NCI-H1105 (cell line): ENCODE measurements at regions not wholly inside any gene's neighbourhood (a gene's known extent, or its start where the extent isn't known, plus 50 kb on each side); places are given as distances from the start of the nearest gene placed in this dataset.
A peak's percentile ranks its signal among the peaks of the same experiment; 100 is the strongest.
"Not testable (repeated sequence)": the region's sequence is repeated elsewhere in the genome, so short reads cannot be mapped to it uniquely, and the experiment has no call there.

Experiments
- DNase-seq: peaks from one replicate; lab custom pipeline; 2025; lab: John Stamatoyannopoulos, UW

DNA sequence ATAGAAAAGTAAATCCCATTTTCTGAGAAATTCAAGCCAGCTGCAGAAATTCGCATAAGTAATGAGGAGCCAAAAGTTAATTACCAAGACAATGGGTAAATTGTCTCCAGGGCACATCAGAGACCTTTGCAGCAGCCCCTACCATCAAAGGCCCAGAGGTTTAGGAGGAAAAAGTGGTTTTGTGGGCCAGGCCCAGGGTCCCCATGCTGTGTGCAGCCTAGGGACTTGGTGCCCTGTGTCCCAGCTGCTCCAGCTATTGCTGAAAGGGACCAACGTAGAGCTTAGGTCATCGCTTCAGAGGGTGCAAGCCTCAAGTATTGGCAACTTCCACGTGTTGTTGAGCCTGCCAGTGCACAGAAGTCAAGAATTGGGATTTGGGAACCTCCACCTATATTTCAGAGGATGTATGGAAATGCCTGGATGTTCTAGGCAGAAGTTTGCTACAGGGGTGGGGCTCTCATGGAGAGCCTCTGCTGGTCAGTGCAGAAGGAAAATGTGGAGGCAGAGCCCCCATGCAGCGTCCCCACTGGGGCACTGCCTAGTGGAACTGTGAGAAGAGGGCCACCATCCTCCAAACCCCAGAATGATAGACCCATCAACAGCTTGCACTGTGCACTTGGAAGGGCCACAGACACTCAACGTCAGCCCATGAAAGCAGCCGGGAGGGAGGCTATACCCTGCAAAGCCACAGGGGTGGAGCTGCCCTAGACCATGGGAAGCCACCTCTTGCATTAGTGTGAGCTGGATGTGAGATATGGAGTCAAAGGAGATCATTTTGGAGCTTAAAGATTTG lies 731.3 kb upstream of the GRAMD2B start:
- not testable (repeated sequence) for DNase-seq

DNA sequence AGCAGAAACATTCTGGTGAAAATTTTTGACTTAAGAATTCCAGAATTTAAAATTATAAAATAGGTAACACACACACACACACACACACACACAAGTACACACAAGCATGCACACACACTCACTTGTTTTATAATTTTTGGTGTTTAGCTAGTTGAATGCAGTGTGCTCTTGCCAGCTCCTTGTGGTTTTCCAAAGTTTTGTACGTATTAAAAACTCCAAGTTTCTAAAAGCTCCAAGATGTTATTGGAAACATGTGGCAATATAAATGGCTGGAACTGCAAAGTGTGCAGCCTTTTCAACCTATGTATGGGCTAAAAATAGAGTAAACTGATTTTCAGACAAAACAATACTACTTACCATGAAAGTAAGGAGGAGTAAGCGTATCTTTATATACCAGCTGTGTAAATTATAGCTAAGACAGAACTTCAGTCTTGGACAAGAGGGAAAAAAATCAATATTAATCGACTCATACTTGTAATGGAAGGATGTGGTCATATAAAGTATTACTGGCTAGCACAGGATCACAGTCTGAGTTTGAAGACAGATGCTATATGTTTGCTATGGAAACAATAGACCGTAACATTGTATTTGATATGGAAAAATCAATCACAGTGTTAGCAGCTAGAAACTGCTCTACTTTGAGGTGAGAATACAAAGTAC lies 727.1 kb upstream of the GRAMD2B start:
- DNase-seq: no peak

DNA sequence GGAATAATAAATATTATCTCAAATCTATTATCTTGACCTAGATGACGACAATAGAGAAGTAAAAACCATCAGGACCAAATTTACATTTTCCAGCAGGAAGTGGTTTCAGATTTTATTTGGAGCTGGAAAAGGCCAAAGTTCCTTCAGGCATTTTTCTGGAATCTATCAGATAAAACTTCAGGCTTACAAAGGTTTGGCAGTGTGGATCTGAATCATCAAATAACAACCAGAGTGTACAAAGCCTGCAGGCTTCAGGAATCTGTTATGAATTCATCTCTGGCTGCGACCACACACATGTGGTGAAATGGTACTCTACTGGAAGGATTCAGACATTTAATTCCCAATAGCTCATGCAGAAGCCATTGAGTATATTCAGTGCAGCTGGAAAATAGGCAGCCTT lies 726.4 kb upstream of the GRAMD2B start:
- no peak for DNase-seq

DNA sequence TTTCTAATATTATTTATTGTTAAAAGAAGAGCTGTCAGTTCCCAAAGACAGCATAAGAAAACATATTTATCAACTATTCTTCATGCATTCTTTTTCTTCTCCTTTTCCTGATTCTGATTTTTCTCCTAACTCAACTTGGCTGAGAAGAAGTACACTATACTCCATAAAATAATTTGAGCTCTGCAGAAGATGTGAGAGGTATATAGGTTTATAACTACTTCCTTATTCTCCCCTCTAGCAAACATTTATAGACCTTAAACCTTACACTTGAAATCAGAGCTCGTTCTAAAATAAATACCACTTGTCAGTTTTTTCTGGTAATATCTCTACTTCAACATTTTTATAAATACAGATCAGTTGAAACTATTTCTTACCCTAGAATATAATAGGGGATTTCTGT lies 724.8 kb upstream of the GRAMD2B start:
- DNase-seq: no peak

DNA sequence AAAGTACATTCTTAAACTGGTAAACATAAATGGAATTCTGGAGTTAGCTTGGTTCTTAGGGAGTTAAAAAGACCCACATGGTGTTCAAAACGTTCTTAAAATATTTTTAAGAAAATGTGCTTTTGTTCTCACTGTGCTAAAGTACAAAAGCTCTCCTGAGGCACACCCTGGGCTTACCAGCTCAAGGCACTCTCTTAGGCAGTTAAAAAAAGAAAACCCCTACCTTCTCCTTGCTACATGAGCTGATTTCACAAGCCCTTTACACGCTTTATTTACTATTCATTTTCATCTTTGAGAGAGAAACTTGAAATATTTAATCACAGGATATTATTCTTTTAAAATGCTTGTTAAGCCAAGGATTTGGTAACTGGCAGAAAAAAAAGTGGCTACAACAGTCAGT lies 723.3 kb upstream of the GRAMD2B start:
- DNase-seq: no peak

DNA sequence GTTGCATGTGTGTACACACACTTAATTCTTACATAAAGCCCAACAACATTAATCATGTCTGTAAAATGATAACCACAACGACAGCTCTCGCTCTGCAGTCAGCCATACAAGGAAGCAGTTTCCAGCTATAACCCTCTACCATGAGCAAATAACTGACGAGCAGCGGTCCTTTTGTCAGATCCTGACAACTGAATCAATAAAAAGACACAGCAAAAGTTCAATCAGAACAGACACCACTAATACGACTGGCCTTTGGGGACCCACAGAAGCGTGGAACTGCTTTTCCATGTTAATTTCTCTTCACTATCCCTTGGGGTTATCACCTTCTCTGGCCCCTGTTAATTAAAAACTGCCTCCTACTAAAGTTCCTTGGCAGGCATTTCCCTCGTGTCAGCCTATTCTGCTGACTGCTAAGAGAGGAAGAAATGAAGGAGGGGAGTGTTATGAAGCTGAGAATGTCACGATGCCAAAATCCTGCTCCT lies 722.8 kb upstream of the GRAMD2B start:
- DNase-seq: no peak

DNA sequence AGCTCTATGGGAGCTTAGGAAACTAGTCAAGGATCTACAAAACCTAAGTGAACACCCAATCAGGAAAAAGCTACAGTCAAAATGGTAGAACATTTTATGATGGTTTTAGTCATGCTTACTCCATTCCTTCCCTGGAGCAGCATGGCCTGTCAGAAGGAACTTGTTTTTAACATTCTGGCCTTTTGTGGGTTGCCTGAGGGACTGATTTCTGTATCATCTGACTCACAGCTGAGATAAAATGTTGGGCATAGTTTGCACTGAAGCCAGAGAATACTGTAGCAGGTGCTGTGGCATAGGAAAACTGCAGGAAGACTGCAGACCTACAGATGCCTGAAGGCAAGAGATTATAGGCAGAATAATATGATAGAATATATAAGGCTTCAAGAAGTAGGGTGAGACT lies 719.6 kb upstream of the GRAMD2B start:
- DNase-seq: no peak

DNA sequence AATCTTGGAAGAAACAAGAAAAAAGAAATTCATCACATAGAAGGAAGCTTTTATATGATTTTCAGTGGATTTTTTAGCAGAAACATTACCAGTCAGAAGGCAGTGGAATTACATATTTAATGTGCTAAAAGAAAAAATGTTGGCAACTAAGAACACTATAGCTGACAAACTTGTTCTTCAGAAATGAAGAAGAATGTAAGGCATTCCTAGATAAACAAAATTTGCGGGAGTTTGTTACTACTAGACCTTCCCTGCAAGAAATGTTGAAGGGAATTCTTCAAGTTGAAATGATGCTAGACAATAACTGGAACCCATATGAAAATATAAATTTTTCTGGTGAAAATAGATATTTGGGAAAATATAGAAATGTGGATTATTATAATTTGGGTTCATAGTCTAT lies 718.3 kb upstream of the GRAMD2B start:
- no peak for DNase-seq

DNA sequence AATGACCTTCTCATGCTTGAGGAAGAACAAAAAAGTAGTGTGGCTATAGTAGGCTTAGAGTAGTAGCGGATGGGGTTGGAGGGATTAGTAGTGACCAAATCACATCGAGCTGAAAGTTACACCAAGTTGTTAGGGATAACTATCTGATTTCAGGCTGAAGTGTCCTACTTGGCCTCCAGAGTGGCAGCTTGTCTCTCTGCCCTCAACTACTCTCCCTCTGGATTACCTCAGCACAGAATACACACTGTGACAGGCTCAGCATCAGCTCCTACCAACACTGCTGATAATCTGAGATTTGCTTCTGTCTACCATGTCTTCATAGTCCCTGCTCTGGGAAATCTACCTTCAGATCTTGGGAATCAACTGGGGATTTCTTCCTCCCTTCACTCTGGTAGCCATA lies 714.6 kb upstream of the GRAMD2B start:
- no peak for DNase-seq

DNA sequence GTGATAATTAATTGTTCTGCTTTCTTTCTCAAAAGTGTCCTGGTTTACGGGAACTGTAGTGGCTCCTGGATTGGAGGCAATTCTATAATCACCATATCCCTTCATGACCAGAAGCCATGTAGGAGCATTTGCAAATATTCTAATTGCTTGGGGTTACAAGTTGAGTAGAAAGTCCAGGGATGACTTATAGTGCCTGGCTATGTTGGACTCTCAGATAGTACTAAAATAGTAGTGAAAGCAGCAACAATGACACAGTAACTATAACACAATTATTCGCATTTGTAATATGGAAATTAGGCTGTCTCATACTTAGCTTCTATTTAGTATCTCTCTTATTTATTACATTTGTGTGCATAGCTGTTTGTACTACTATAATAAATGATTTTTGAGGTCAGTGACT lies 712.5 kb upstream of the GRAMD2B start:
- DNase-seq: no peak

DNA sequence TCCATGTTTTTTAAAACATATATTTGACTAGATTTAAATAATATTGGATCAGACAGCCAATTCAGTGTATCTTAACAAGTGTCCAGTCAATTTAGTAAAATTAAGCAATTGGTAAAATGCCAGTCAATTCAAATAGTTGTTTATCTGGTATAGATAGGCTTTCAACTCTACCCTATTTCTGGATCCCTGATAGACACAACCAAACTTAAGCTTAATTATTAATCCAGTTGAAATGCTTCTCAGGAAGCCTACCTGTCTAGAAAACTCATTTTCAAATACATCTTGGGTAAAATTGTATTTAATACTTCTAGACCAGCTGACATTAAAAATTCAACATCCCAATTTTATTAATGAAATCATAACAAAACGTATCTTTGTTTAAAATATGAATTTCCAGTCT lies 710.8 kb upstream of the GRAMD2B start:
- DNase-seq: no peak

DNA sequence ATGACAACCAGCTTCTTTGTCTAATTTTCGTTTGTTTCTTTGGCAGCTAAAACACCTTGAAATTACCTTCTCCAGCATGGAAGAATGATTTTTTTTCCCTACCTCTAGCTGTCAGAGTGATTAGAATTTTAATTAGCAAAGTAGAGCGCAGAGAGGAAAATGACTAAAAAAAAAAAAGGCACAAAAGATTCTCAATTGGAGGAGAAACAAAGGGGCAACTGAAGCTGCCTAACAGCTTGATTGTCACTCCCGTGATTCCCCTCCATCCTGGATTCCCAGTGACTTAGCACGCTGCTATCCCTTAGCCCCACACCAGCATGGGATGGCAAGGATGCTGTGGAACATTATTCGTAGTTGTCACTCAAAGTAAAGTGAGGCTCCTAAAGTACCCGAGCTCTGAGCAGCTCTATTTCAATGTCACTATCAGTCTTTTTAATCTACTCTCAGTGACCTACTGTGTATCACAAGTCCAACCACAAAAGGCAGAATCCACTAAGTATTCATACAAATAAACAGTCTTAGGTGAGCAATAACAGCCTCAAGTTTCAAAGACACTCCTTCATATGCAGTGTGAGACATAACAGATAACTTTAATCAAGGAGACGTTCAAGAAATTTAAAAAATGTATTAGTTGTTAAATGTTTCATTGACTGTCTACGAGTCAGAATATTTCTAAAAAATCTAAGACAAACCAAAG lies 710.0 kb upstream of the GRAMD2B start:
- DNase-seq: no peak

DNA sequence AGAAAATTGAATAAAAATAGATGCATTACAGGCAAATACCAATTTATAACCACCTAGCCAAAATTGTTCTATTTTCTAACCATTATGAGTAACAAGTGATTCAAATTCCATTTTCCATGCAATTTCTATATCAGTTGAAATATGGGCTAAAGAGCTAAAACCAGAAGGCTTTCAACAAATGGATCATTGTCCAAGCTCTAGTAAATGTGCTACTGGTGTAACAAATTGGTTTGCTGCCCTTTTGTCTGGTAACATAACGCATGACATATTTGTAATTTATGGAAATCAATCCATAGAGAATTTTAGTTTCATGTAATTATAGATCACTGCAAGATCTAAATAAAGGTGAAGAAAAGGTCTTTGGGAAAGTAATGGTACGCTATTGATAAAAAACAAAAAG lies 708.0 kb upstream of the GRAMD2B start:
- DNase-seq: no peak

DNA sequence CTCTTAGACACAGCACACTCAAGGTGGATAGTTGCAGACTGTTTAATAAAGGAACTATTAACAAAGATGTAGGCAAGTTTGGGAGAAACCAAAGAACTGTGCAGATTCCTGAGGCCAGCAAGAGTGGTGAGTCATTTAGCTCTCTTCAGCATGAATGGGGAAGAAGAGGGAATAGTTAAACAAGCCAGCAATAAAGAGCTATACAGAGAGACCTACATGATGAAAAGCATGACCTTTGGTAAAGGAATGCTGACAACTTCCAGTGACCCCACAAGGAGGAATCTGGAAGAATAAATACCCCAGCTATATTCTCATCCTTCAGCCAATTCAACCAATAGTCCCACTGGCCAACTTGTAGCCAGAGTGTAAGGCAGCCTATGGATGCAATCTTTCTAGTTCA lies 706.0 kb upstream of the GRAMD2B start:
- no peak for DNase-seq

DNA sequence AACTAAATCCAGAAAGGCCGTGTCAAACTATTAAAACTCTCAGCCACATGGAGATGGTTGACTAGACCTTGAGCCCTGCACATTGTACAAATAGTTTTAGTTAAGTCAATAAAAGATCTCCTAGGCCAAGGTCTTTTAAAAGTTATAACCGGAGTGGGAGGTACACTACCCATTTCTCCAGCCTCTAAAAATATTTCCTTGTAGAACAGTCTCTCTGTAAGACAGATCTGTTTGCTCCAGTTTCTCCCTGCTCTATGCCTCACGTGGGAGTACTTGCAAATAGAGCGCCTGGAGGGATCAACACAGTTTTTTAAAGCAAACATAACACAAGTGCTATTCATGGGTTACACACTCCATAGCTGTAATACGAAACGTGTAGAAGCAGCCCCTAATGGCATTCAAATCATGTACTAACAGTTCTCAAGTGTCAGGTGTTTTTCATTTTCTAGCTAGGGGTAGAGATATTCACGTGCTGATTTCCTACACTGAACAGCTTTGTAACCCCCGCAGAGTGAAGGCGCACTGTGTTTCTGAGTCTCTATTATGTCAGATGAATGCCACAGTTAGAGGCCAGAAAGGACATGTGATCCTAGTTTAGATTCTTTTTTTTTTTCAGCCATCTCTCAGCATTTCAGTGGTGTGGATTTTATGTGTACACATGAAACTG lies 703.4 kb upstream of the GRAMD2B start:
- DNase-seq: peak; percentile 77

DNA sequence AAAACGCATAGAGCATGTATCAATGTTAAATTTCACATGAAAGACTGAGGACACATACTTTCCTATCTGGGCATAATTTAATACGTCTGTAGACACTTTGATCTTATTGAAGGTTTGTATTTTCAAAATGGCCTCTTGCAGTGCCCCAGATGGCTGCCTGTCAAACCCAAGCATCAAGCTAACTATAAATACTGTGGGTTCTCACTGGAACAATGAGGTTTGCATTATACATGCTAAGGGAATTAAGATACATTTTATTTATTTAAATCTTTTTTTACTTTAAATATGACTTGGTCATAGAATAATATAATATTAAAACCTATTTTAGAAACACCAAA lies 702.9 kb upstream of the GRAMD2B start:
- no peak for DNase-seq

DNA sequence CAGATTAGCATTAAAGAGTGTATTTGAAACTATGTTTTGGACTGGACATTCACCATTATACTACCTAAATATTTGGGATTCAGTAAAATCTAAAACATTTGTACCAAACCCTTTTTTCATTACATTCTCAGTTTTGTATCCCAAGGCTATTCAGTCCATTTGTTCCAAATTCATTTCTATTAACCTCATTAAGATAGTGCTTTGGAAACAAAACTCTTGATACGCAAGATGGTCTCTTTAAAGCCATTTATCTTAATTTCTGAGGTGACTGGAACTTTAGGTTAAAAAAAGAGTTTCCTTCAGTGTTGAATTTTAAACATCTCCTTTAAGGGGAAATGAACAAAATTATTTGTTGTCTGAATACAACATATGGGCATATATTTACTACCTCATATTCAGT lies 702.5 kb upstream of the GRAMD2B start:
- no peak for DNase-seq

DNA sequence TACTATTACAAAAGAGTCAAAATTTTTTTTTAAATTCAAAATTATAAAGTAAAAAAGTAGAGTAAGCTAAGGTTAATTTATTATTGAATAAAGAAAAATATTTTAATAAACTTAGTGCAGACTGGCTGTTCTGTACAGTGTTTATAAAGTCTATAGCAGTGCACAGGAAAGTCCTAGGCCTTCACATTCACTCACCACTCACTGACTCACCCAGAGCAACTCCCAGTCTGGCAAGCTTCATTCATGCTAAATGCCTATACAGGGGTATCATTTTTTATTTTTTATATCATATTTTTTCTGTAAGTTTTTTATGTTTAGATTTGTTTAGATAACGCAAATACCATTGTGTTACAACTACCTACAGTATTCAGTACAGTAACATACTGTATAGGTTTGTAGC lies 700.7 kb upstream of the GRAMD2B start:
- no peak for DNase-seq

DNA sequence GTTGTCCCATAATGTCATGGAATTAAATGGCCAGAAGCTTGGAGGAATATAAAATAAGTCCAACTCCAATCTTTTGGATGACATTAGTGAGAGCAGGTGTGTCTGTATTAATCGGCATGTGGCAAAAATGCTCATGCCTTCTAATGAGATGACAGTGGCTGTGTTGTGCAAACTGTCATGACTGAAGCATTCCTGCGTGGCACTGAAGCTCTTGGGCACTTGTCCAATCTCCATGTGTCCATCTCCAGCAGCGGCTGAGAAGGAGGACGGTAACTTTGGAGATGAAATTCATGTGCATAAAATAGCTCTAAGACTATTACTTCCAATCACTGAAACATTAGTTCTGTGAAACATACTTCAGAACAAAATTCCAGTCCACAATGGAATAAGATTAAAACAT lies 697.5 kb upstream of the GRAMD2B start:
- no peak for DNase-seq

DNA sequence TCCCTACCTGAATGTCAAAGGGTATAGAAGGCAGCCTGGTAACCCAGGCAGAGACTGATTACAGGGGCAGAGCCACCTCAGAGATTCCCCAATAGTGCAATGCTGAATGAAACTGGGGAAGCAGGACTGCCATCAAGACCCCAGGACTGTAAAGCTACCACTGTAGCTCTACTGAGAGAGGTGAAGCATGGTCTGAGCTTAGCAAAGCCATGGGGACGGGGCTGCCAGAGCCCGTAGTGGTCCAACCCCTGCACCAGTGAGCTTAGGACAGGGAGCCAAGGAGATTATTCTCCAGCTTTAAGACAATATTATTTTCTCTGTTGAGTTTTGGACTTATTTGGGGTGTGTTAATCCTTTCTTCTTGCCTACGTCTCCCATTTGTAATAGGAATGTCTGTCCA lies 679.3 kb upstream of the GRAMD2B start:
- no peak for DNase-seq

DNA sequence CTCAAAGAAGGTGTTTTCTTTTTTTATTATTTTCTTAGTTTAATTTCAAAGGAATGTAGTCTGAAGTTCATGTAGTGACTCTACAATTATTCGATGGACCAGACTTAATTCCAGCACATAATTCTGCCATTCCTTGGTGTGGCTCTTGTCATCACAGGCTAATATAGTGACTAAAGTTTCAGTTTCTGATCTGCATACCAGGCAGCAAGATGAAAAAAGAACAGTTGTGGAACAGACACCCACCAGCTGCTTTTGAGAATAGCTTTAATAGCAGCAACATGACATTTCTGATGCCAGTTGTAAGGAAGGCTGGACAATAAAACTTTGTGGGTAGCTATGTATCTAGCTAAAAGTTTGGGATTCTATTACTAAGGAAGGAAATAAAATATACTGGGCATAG lies 676.3 kb upstream of the GRAMD2B start:
- no peak for DNase-seq

DNA sequence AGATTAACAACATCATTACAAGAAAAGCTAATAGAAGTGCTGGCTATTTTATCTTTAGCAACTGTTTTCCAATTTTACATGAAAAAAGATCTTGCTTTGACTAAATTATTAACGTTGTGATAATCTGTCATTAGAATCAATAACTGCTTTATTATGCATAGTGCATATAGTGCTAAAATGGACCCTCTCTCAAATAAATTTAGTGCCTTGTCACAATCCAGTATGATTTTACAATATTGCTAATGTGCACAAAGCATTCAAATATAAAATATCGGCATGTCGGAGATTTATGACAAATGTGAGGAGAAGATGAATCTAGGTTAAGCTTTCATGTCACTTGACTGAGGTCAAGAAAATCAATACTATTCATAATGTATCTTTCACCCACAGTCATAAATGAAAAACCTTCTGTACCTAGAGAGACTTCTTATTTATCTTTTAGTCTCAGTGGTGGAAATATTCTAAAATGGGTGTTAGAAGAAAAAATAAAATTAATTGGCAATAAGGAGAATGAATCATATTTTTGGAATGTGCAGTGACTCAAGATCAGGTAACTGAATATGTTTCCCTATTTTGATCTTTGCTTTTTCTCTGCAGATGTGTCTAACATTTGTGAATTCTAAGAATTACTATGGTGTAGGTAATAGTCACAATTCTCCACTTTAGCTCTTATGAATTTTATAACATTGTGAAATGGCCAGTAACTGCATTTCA lies 672.9 kb upstream of the GRAMD2B start:
- no peak for DNase-seq
